ENCODE measurements at regions not wholly inside any gene's neighbourhood (a gene's known extent, or its start where the extent isn't known, plus 50 kb on each side); places are given as distances from the start of the nearest gene placed in this dataset.

DNA sequence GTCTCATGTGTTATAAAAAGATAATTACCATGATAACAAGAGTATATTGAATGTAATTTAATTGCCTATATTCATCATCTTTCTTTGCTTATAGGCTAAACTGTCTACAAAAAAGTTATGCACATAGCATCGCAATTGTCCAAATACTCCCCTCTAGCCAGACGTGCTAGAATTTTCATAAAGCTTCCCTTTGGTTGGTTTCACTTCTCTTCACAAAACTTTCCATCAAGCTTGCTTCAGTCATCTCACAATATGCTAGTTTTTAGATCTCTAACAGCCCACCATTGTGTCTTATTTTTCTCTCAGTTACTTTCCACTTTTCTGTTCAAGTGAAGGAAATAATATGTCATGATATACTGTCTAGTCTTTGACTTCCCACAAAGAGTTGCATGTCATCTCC, 448.3 kb upstream of the SPANXN1 start:
- no peaks in the 10 kb centered on the region for H3K36me3 Mint-ChIP-seq (ENCODE audit: insufficient read depth in 1 of 3, low read depth in 3 of 3)
- no peak for DNase-seq
- Histone ChIP-seq H2BK20ac (ENCODE audit: low read depth, low read length, poor library complexity, severe bottlenecking) (no peak overlapping the region), H3K27me3 (ENCODE audit: insufficient read depth, low read length) (no peaks in the 10 kb centered on the region), H4K8ac (replicated peaks; ENCODE audit: insufficient read length, low read depth, low read length) (no peak overlapping the region), H2BK12ac (ENCODE audit: insufficient read length, low read depth, low read length) (no peak overlapping the region), H3K27ac (ENCODE audit: insufficient read length, low read depth, low read length) (no peak overlapping the region), H3K79me2 (ENCODE audit: insufficient read depth, low read length) (no peaks in the 10 kb centered on the region), H3K4me1 (ENCODE audit: insufficient read depth, low read length) (no peaks in the 10 kb centered on the region), H3K23me2 (ENCODE audit: insufficient read length, low read depth, low read length, poor library complexity, severe bottlenecking) (no peaks in the 10 kb centered on the region), H3T11ph (ENCODE audit: low read length) (no peak overlapping the region), H3K4me2 (ENCODE audit: insufficient read depth, insufficient read length, low read length) (no peak overlapping the region), H3K23ac (ENCODE audit: insufficient read length, low read depth, low read length) (no peak overlapping the region), H2AFZ (ENCODE audit: low read length) (no peak overlapping the region), H3K9me3 (ENCODE audit: control insufficient read depth, low read depth, low read length) (peaks cover 14% of the 10 kb centered on the region), H3K14ac (ENCODE audit: insufficient read depth, low read length) (no peak overlapping the region), H3K56ac (ENCODE audit: insufficient read length, low read depth, low read length) (no peak overlapping the region), H2AK5ac (ENCODE audit: insufficient read length, low read length) (no peak overlapping the region), H3K4ac (ENCODE audit: low read depth, low read length) (no peak overlapping the region), H3K18ac (ENCODE audit: insufficient read length, low read depth, low read length) (no peak overlapping the region), H3K79me1 (ENCODE audit: insufficient read depth, low read depth, low read length, poor library complexity, severe bottlenecking) (no peaks in the 10 kb centered on the region), H4K20me1 (ENCODE audit: control insufficient read depth, insufficient read depth, insufficient read length) (no peaks in the 10 kb centered on the region), H2BK5ac (ENCODE audit: insufficient read length, low read length) (no peak overlapping the region), H4K91ac (ENCODE audit: insufficient read length, low read depth, low read length) (no peak overlapping the region), H4K5ac (ENCODE audit: insufficient read length, low read depth, low read length) (no peak overlapping the region), H2BK120ac (ENCODE audit: low read depth, low read length, poor library complexity, severe bottlenecking) (no peak overlapping the region), H3K9ac (ENCODE audit: extremely low read depth, insufficient read length, low read length) (no peak overlapping the region), H2BK15ac (ENCODE audit: low read depth, low read length) (no peak overlapping the region)
- no peaks in the 10 kb centered on the region for H3K4me1 Mint-ChIP-seq
- H3K27ac Mint-ChIP-seq = no peak overlapping the region
- H3K27me3 Mint-ChIP-seq (ENCODE audit: low read depth) = no peaks in the 10 kb centered on the region
- no peak overlapping the region for H3K4me3 Mint-ChIP-seq
- H3K9me3 Mint-ChIP-seq = peaks cover 36 to 45% of the 10 kb centered on the region in 2 experiments
- TF ChIP-seq, protein P1, sequence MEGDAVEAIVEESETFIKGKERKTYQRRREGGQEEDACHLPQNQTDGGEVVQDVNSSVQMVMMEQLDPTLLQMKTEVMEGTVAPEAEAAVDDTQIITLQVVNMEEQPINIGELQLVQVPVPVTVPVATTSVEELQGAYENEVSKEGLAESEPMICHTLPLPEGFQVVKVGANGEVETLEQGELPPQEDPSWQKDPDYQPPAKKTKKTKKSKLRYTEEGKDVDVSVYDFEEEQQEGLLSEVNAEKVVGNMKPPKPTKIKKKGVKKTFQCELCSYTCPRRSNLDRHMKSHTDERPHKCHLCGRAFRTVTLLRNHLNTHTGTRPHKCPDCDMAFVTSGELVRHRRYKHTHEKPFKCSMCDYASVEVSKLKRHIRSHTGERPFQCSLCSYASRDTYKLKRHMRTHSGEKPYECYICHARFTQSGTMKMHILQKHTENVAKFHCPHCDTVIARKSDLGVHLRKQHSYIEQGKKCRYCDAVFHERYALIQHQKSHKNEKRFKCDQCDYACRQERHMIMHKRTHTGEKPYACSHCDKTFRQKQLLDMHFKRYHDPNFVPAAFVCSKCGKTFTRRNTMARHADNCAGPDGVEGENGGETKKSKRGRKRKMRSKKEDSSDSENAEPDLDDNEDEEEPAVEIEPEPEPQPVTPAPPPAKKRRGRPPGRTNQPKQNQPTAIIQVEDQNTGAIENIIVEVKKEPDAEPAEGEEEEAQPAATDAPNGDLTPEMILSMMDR (conservative IDR thresholded peaks at IDR 0.05) = no peak
- WGBS (ENCODE audit: extremely low coverage, insufficient read length, low lambda C conversion rate) = no CpG with 5 or more reads among the region's 2 CpGs

Measured in H9 (cell line).